NB4 (cell line): ENCODE measurements at regions not wholly inside any gene's neighbourhood (a gene's known extent, or its start where the extent isn't known, plus 50 kb on each side); places are given as distances from the start of the nearest gene placed in this dataset.

Source experiments
- DNase-seq: peaks from one replicate; pipeline ENCODE4 v3.0.0; 2010; ENCODE audit warnings: low read depth
- H3K4me3 ChIP-seq: one replicate; pipeline ENCODE4 v1.5.1; 2011; ENCODE audit warnings: mild to moderate bottlenecking, low read depth, low read length, moderate library complexity
- MYC ChIP-seq: IDR thresholded peaks from 2 replicates; pipeline ENCODE4 v1.6.1; 2011; ENCODE audit warnings: low read depth, low read length
- POLR2A ChIP-seq: IDR thresholded peaks from 2 replicates; pipeline ENCODE4 v1.6.1; 2011; ENCODE audit warnings: mild to moderate bottlenecking; ENCODE audit not compliant: insufficient read length; ENCODE audit errors: extremely low read depth
- TF ChIP-seq, protein P1 (sequence below): IDR thresholded peaks from 2 replicates; pipeline ENCODE4 v1.6.1; 2011; ENCODE audit warnings: low read depth, low read length
- TF ChIP-seq, protein P2 (sequence below): IDR thresholded peaks from one replicate; pipeline ENCODE4 v1.5.1; 2012; ENCODE audit warnings: low read depth, low read length

DNA sequence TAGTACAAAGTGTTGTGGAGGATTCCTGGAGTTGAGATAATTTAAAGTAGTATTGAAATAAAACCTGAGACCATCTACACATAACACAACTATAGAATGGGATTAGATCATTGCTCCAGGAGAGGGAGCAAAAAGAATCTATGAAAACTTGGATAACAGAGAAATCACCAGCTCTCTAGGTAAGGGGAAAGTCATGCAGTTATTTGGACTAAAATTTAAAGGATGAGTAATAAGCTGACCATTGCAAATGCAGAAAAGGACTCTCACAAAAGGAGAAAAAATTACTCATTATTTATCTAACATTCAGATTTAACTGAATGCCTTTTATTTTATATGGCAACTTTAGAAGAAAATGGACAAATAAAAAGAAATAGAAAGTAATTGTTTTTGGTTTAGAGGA, 1399.8 kb upstream of the ACVR2A start:
- no peak for DNase-seq
- TF ChIP-seq POLR2A = no peak
- TF ChIP-seq, protein P1, sequence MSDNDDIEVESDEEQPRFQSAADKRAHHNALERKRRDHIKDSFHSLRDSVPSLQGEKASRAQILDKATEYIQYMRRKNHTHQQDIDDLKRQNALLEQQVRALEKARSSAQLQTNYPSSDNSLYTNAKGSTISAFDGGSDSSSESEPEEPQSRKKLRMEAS = no peak
- H3K4me3 ChIP-seq = no peak overlapping the region

DNA sequence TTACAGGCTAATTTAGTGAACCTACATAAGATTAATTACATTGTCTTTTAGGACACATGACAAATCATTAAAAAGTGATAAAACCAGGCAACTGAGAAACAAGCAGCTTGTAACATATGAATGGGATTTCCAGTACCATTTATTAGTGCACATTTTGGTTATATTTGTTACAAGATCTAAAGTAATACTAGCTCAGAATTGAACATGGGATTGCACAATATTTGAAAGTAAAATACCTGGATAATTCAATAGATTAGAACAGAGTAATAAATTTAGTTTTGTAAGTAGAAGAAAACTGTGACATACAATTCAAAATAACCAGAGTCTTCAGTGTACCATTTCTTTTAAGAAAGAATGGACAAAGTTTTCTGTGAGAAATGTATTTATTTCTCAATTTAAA, 1400.7 kb upstream of the ACVR2A start:
- H3K4me3 ChIP-seq = no peak overlapping the region
- no peak for DNase-seq
- TF ChIP-seq, protein P2, sequence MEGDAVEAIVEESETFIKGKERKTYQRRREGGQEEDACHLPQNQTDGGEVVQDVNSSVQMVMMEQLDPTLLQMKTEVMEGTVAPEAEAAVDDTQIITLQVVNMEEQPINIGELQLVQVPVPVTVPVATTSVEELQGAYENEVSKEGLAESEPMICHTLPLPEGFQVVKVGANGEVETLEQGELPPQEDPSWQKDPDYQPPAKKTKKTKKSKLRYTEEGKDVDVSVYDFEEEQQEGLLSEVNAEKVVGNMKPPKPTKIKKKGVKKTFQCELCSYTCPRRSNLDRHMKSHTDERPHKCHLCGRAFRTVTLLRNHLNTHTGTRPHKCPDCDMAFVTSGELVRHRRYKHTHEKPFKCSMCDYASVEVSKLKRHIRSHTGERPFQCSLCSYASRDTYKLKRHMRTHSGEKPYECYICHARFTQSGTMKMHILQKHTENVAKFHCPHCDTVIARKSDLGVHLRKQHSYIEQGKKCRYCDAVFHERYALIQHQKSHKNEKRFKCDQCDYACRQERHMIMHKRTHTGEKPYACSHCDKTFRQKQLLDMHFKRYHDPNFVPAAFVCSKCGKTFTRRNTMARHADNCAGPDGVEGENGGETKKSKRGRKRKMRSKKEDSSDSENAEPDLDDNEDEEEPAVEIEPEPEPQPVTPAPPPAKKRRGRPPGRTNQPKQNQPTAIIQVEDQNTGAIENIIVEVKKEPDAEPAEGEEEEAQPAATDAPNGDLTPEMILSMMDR = no peak
- TF ChIP-seq MYC (no peak), POLR2A (no peak)
- TF ChIP-seq, protein P1 = no peak

DNA sequence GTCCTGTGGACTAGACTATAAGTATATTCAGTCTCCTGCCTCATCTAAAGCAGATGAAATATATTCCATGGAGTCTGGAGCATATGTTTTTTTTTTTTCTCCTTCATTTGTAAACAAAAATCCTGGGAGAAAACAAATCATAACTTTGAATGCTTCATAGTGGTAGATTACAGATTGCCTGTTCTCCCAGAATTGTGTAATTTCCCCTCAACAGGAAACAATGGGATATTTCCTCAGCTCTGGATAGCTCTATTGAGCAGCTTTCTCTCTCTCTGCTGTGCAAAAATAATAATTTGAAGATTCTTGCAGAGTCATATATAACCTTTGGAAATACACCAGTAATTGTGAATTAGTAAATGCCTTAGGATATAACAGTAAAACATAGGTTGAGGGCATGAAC, 1406.6 kb upstream of the ACVR2A start:
- DNase-seq = no peak
- TF ChIP-seq, protein P2 = no peak
- TF ChIP-seq MYC (no peak), POLR2A (no peak)
- TF ChIP-seq, protein P1 = no peak
- H3K4me3 ChIP-seq = no peak overlapping the region

DNA sequence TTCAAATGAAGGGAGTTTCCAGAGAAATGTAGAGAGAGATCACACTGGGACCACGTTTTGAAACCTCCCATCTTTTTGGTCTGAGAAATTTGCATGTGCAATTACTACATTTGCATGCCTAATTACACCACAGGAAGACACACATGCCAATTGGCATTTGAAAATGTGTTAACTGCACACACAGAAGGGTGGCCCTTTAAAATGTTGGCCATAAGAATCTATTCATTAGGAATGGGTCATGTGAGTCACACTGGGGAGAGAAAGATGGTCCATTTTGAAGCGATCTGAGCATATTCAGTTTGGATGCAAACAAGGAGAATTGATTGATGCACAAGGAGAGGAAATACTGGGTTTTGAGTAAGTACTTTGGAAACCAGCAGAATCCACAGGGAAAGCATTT, 1407.1 kb upstream of the ACVR2A start:
- no peak for DNase-seq
- no peak overlapping the region for H3K4me3 ChIP-seq
- TF ChIP-seq, protein P1 = no peak

DNA sequence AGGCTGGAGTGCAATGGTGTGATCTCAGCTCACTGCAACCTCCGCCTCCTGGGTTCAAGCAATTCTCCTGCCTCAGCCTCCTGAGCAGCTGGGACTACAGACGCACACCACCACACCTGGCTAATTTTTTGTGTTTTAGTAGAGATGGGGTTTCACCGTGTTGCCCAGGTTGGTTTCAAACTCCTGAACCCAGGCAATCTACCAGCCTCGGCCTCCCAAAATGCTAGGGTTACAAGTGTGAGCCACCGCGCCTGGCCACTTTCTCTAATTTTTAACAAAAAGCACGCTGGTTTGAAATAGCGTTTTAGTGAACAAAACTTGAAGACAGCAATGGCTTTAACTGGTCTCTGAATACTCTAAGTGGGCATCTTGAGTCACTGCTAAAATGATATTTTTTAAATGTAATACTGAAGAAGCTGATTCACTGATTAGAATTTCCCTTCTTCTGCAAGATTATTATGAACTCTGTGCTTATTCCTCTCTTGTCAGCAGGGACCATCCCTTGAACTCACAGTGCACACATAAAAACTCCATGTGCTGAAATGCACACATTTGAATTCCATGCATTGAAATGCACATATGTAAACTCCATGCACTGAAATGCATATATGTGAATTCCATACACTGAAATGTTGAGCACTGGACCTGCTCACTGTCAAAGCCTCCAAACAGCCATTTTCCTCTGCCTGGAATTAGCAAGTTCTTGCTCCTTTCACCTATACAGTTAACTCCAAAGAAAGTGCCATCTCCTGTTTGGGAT, 1411.5 kb upstream of the ACVR2A start:
- TF ChIP-seq, protein P2 = no peak
- TF ChIP-seq, protein P1 = no peak
- no peak for TF ChIP-seq POLR2A
- TF ChIP-seq MYC = no peak
- no peak for DNase-seq
- no peak overlapping the region for H3K4me3 ChIP-seq

DNA sequence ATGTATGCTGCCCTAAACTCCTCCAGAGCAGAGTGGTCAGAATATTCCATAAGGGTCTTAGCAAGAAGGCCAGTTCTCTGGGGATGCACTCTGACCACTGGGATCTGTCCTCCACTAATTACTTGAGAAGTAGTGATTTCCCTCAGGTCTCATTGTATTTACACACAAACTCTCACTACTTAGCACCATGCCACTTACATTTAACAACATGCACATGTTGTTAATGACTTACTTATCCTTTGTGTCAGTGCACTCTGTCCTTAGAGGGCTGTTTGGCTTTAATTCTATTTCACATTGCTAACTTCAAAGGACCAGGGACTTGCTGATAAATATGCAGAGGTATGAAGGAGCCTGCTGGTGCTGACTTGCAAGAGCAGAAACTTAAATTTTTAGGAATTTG, 1415.5 kb upstream of the ACVR2A start:
- H3K4me3 ChIP-seq = no peak overlapping the region
- TF ChIP-seq POLR2A (no peak), MYC (no peak)
- TF ChIP-seq, protein P2 = no peak
- TF ChIP-seq, protein P1 = no peak
- no peak for DNase-seq

DNA sequence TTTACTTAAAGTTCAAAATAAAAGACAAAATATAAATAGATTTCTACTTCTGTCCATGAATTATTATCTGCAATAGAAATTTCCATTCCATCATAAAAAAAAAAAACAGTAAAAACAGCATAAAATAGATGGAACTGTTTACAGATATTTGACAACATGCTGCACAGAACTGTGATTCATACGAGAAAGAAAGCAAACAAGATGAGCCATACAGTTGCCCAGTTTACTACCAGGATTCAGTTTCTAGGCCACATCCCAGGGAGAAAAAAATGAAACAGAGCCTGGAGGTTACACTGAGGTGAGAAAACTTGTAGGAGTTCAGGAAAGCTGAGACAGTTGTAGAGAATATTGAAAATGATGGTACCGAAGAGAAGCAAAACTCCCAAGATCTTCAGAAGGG, 1426.9 kb upstream of the ACVR2A start:
- no peak for DNase-seq
- no peak for TF ChIP-seq MYC
- TF ChIP-seq, protein P1 = no peak
- H3K4me3 ChIP-seq = no peak overlapping the region
